Natural killer cell (primary cell): ENCODE measurements at regions not wholly inside any gene's neighbourhood (a gene's known extent, or its start where the extent isn't known, plus 50 kb on each side); places are given as distances from the start of the nearest gene placed in this dataset.

Source experiments
- ATAC-seq, 3 donors: fragments of 150-1000 bp in 2 of 3; fragments of 200-7000 bp in 1 of 3; cut with Tn5 transposase; 1 replicate in 1 of 3; 2 replicates in 2 of 3; pipeline ENCODE4 v1.10.0; 2021; ENCODE audit warnings: mild to moderate bottlenecking in 2 of 3, moderate library complexity in 2 of 3
- DNase-seq, 2 donors: peaks; one replicate each; pipeline versions ENCODE4 v3.0.0 to v3.0.0-alpha.2; 2013 to 2021; ENCODE audit warnings: mixed read lengths in 1 of 2
- H3K27ac ChIP-seq: one replicate; pipeline ENCODE4 v1.5.1; 2013; ENCODE audit warnings: mild to moderate bottlenecking, low read length
- H3K27me3 ChIP-seq: one replicate; pipeline ENCODE4 v1.6.1; 2013; ENCODE audit warnings: low read length; ENCODE audit not compliant: control insufficient read depth, insufficient read depth
- H3K36me3 ChIP-seq: one replicate; pipeline ENCODE4 v1.6.1; 2013; ENCODE audit warnings: low read length; ENCODE audit not compliant: control insufficient read depth, insufficient read depth
- H3K4me1 ChIP-seq: one replicate; pipeline ENCODE4 v1.6.1; 2013; ENCODE audit warnings: low read length; ENCODE audit not compliant: control insufficient read depth, insufficient read depth
- H3K4me3 ChIP-seq: one replicate; pipeline ENCODE4 v1.5.1; 2013; ENCODE audit warnings: low read length
- H3K9me3 ChIP-seq: one replicate; pipeline ENCODE4 v1.6.1; 2013; ENCODE audit warnings: low read length; ENCODE audit not compliant: control insufficient read depth, insufficient read depth
- H3K27ac Mint-ChIP-seq, 2 donors: one replicate each; pipeline ENCODE4 v1.8.0; 2022; ENCODE audit warnings: mild to moderate bottlenecking in 2 of 2, mixed read lengths in 2 of 2, moderate library complexity in 1 of 2
- H3K27me3 Mint-ChIP-seq, 2 donors: one replicate each; pipeline ENCODE4 v1.8.0; 2022; ENCODE audit warnings: low read depth in 2 of 2, mixed read lengths in 2 of 2
- H3K36me3 Mint-ChIP-seq: one replicate; pipeline ENCODE4 v1.8.0; 2022; ENCODE audit warnings: mixed read lengths
- H3K4me1 Mint-ChIP-seq, 2 donors: one replicate each; pipeline ENCODE4 v1.8.0; 2022; ENCODE audit warnings: mixed read lengths in 2 of 2
- H3K4me3 Mint-ChIP-seq: one replicate; pipeline ENCODE4 v1.8.0; 2022; ENCODE audit warnings: mild to moderate bottlenecking, moderate library complexity, mixed read lengths
- H3K9me3 Mint-ChIP-seq, 2 donors: one replicate each; pipeline ENCODE4 v1.8.0; 2022; ENCODE audit warnings: mixed read lengths in 2 of 2
- WGBS: methylation state at CpG from one replicate; pipeline ENCODE4 v1.1.7; 2013; ENCODE audit warnings: missing lambda C conversion rate; ENCODE audit not compliant: insufficient coverage; 5-methylcytosine and 5-hydroxymethylcytosine counted together
- intact Hi-C: fragments of 100-400 bp; cut with micrococcal nuclease; formaldehyde crosslinking; loops from one replicate; pipeline ENCODE4 v1.14.2; 2022
- TF ChIP-seq, protein P1 (sequence below): fragments of 200-600 bp; IDR thresholded peaks from one replicate; pipeline ENCODE4 v1.8.0; 2022; ENCODE audit warnings: antibody characterized with exemption

DNA sequence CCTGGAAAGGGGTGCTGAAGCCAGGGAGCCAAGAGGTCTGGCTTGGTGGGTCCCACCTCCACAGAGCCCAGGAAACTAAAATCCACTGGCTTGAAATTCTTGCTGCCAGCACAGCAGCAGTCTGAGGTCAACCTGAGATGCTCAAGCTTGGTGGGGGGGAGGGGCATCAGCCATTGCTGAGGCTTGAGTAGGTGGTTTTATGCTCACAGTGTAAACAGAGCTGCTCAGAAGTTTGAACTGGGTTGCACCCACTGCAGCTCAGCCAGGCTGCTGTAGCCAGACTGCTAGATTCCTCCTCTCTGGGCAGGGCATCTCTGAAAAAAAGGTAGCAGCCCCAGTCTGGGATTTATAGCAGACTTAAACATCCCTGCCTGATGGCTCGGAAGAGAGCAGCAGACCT is 55.5 kb upstream of the FBXL17 start:
- peaks cover 0 to 5% of the 10 kb centered on the region in 2 donors for H3K27me3 Mint-ChIP-seq
- no peaks in the 10 kb centered on the region for H3K9me3 Mint-ChIP-seq
- Histone ChIP-seq H3K9me3 (no peaks in the 10 kb centered on the region), H3K4me1 (no peaks in the 10 kb centered on the region), H3K27me3 (no peaks in the 10 kb centered on the region), H3K36me3 (no peaks in the 10 kb centered on the region), H3K27ac (no peak overlapping the region), H3K4me3 (no peak overlapping the region)
- H3K4me3 Mint-ChIP-seq: no peak overlapping the region
- no peaks in the 10 kb centered on the region for H3K36me3 Mint-ChIP-seq
- intact Hi-C loops: no loop called here
- ATAC-seq (no peak), DNase-seq (no peak)
- no peaks in the 10 kb centered on the region for H3K4me1 Mint-ChIP-seq
- no peak overlapping the region for H3K27ac Mint-ChIP-seq
- TF ChIP-seq, protein P1, sequence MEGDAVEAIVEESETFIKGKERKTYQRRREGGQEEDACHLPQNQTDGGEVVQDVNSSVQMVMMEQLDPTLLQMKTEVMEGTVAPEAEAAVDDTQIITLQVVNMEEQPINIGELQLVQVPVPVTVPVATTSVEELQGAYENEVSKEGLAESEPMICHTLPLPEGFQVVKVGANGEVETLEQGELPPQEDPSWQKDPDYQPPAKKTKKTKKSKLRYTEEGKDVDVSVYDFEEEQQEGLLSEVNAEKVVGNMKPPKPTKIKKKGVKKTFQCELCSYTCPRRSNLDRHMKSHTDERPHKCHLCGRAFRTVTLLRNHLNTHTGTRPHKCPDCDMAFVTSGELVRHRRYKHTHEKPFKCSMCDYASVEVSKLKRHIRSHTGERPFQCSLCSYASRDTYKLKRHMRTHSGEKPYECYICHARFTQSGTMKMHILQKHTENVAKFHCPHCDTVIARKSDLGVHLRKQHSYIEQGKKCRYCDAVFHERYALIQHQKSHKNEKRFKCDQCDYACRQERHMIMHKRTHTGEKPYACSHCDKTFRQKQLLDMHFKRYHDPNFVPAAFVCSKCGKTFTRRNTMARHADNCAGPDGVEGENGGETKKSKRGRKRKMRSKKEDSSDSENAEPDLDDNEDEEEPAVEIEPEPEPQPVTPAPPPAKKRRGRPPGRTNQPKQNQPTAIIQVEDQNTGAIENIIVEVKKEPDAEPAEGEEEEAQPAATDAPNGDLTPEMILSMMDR: no peak
- 100% methylated on average over 1 of the region's 1 CpG for WGBS

DNA sequence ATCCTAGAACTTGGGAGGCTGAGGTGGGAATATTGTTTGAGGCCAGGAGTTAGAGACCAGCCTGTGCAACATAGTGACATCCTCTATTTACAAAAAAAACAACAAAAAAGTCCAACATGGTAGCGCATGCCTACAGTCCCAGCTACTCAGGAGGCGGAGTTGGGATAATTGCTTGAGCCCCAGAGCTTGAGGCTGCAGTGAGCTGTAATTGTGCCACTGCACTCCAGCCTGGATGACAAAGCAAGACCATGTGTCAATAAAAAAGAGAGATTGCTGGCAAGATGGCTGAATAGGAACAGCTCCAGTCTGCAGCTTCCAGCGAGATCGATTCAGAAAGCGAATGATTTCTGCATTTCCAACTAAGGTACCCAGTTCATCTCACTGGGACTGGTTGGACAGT is 54.8 kb upstream of the FBXL17 start:
- H3K4me1 Mint-ChIP-seq: no peaks in the 10 kb centered on the region
- H3K27ac ChIP-seq: no peak overlapping the region
- no peaks in the 10 kb centered on the region for H3K27me3 ChIP-seq
- no peak overlapping the region for H3K27ac Mint-ChIP-seq
- no peaks in the 10 kb centered on the region for H3K4me1 ChIP-seq
- no peak for ATAC-seq
- no peaks in the 10 kb centered on the region for H3K9me3 Mint-ChIP-seq
- H3K9me3 ChIP-seq: no peaks in the 10 kb centered on the region
- H3K4me3 Mint-ChIP-seq: no peak overlapping the region
- H3K36me3 Mint-ChIP-seq: no peaks in the 10 kb centered on the region
- no peak for DNase-seq
- H3K36me3 ChIP-seq: no peaks in the 10 kb centered on the region
- intact Hi-C loops: no loop called here
- peaks cover 2 to 12% of the 10 kb centered on the region in 2 donors for H3K27me3 Mint-ChIP-seq
- TF ChIP-seq, protein P1: no peak
- 74% methylated on average over 5 of the region's 5 CpGs for WGBS
- H3K4me3 ChIP-seq: no peak overlapping the region

DNA sequence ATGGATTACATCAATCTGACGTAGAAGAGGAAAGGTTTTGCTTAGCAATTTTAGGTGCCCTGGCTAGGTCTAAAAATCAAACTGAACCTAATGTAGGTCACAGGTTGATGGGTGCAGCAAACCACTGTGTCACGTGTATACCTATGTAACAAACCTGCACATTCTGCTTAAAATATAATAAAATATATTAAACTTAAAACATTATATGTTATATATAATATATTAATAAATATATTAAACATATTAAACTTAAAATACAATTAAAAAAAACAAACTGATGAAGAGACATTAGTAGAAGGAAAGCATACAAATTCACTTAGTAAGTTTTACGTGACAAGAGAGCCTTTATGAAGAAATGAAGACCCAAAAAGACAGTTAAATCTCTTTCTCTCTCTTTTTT is 51.7 kb upstream of the FBXL17 start:
- no peaks in the 10 kb centered on the region for H3K9me3 ChIP-seq
- H3K27ac ChIP-seq: no peak overlapping the region
- Mint-ChIP-seq H3K27ac (no peak overlapping the region), H3K4me3 (no peak overlapping the region), H3K27me3 (peaks cover 2 to 17% of the 10 kb centered on the region in 2 donors), H3K36me3 (no peaks in the 10 kb centered on the region), H3K9me3 (no peaks in the 10 kb centered on the region), H3K4me1 (no peaks in the 10 kb centered on the region)
- H3K27me3 ChIP-seq: no peaks in the 10 kb centered on the region
- DNase-seq (no peak), ATAC-seq (no peak)
- H3K4me3 ChIP-seq: no peak overlapping the region
- no peaks in the 10 kb centered on the region for H3K36me3 ChIP-seq
- intact Hi-C loops: no loop called here
- TF ChIP-seq, protein P1: no peak
- no peaks in the 10 kb centered on the region for H3K4me1 ChIP-seq
- 80% methylated on average over 2 of the region's 3 CpGs for WGBS

DNA sequence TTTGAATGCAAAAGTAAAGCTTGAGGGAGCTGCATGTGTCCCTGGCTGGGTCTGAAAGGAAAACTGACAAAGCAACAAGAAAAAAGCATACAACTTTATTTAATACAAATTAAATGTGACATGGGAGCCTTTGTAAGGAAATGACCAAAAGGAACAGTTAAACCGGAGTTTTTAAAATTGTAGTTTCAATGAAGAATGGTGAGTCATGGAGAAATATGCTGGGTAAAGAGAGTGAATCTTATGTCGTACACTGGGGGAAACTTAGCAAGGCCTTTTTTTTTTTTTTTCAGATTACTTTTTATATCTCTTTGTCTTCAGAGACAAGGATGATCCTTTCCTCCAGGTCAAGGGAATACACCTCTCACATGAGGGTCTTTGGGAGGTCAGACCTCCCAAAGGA is 50.1 kb upstream of the FBXL17 start:
- no peak for ATAC-seq
- TF ChIP-seq, protein P1: no peak
- Mint-ChIP-seq H3K9me3 (peaks cover 0 to 2% of the 10 kb centered on the region in 2 donors), H3K27me3 (peaks cover 6 to 29% of the 10 kb centered on the region in 2 donors), H3K4me1 (no peaks in the 10 kb centered on the region), H3K4me3 (no peak overlapping the region), H3K27ac (no peak overlapping the region), H3K36me3 (no peaks in the 10 kb centered on the region)
- 86% methylated on average over 1 of the region's 2 CpGs for WGBS
- no peaks in the 10 kb centered on the region for H3K9me3 ChIP-seq
- H3K27me3 ChIP-seq: no peaks in the 10 kb centered on the region
- H3K4me1 ChIP-seq: no peaks in the 10 kb centered on the region
- intact Hi-C loops: no loop called here
- DNase-seq: no peak
- H3K36me3 ChIP-seq: no peaks in the 10 kb centered on the region
- H3K27ac ChIP-seq: no peak overlapping the region
- no peak overlapping the region for H3K4me3 ChIP-seq
